Gastrocnemius medialis (tissue), 4 donors: ENCODE measurements at regions not wholly inside any gene's neighbourhood (a gene's known extent, or its start where the extent isn't known, plus 50 kb on each side); places are given as distances from the start of the nearest gene placed in this dataset.

Experiments used
- POLR2A ChIP-seq, 2 donors: fragments of 450-650 bp; IDR thresholded peaks; one replicate each; pipeline ENCODE4 v1.6.1; 2017; ENCODE audit warnings: antibody characterized with exemption in 2 of 2, mild to moderate bottlenecking in 2 of 2, moderate library complexity in 2 of 2
- TF ChIP-seq, protein P1 (sequence below), 5 experiments: fragments of 450-650 bp in 3 of 5; fragments of 200-600 bp in 2 of 5; sonication (generic) in 2 of 5; IDR thresholded peaks in 4 of 5; conservative IDR thresholded peaks in 1 of 5; 1 replicate in 4 of 5; 2 replicates in 1 of 5; pipeline ENCODE4 v1.5.1; 2016 to 2019; ENCODE audit warnings: antibody characterized with exemption in 5 of 5, mild to moderate bottlenecking in 3 of 5, moderate library complexity in 3 of 5

DNA sequence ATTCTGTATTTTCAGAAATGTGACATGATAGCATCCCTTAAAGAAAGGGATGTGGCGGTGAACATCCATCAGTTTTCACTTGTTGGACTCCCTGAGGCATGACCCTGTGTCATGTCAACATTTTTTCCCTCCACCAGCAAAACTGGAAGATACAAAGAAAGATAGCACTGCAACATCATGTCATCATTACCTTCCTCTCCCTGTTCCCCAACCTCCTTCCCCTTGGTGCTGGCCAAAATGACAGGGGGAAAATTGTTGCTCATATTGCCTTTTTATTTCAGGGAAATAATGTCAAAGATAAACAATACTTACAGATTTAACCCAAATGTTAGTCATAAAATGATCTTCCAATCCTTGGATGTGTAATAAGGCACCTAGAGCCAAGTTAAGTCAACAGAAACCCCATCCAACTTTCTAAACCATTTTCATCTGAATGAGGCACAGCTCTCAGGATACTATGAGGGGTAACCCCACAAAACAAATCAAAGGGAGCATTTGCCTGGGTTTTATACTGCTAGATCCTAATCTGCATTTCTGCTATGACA, 644.3 kb downstream of the ACTL7B start:
- TF ChIP-seq, protein P1, sequence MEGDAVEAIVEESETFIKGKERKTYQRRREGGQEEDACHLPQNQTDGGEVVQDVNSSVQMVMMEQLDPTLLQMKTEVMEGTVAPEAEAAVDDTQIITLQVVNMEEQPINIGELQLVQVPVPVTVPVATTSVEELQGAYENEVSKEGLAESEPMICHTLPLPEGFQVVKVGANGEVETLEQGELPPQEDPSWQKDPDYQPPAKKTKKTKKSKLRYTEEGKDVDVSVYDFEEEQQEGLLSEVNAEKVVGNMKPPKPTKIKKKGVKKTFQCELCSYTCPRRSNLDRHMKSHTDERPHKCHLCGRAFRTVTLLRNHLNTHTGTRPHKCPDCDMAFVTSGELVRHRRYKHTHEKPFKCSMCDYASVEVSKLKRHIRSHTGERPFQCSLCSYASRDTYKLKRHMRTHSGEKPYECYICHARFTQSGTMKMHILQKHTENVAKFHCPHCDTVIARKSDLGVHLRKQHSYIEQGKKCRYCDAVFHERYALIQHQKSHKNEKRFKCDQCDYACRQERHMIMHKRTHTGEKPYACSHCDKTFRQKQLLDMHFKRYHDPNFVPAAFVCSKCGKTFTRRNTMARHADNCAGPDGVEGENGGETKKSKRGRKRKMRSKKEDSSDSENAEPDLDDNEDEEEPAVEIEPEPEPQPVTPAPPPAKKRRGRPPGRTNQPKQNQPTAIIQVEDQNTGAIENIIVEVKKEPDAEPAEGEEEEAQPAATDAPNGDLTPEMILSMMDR (IDR thresholded peaks at IDR 0.05 in 4 of 5, conservative IDR thresholded peaks at IDR 0.05 in 1 of 5): no peak
- TF ChIP-seq POLR2A (IDR thresholded peaks at IDR 0.05): no peak
